Gastroesophageal sphincter (tissue), 4 donors: ENCODE measurements at regions not wholly inside any gene's neighbourhood (a gene's known extent, or its start where the extent isn't known, plus 50 kb on each side); places are given as distances from the start of the nearest gene placed in this dataset.

Experiments
- ATAC-seq: fragments of 150-250 bp; one replicate; pipeline ENCODE4 v1.9.1; 2016; ENCODE audit warnings: mild to moderate bottlenecking, moderate library complexity
- H3K27ac ChIP-seq, 4 donors: fragments of 200-600 bp; sonication (generic) in 3 of 4; 1 replicate in 3 of 4; 2 replicates in 1 of 4; pipeline ENCODE4 v1.5.1; 2016 to 2019
- H3K27me3 ChIP-seq: fragments of 200-600 bp; sonication (generic); one replicate; pipeline ENCODE4 v1.5.1; 2019
- H3K36me3 ChIP-seq, 2 donors: fragments of 200-600 bp; sonication (generic); one replicate each; pipeline ENCODE4 v1.5.1; 2019; ENCODE audit warnings: control low read depth in 1 of 2
- H3K4me1 ChIP-seq, 3 donors: fragments of 200-600 bp; sonication (generic); 1 replicate in 2 of 3; 2 replicates in 1 of 3; pipeline ENCODE4 v1.5.1; 2016 to 2019; ENCODE audit warnings: control low read depth in 2 of 3
- H3K4me3 ChIP-seq, 2 donors: fragments of 200-600 bp; sonication (generic); one replicate each; pipeline ENCODE4 v1.5.1; 2019; ENCODE audit warnings: mild to moderate bottlenecking in 1 of 2, moderate library complexity in 1 of 2
- H3K9me3 ChIP-seq, 3 donors: fragments of 200-600 bp; sonication (generic); one replicate each; pipeline ENCODE4 v1.5.1; 2017 to 2019; ENCODE audit warnings: control low read depth in 2 of 3
- EP300 ChIP-seq: sonication (generic); formaldehyde crosslinking; IDR thresholded peaks from one replicate; pipeline ENCODE4 v1.6.1; 2017; ENCODE audit warnings: antibody characterized with exemption, mild to moderate bottlenecking
- POLR2A ChIP-seq, 2 donors: fragments of 450-650 bp; IDR thresholded peaks; one replicate each; pipeline ENCODE4 v1.6.1; 2017; ENCODE audit warnings: antibody characterized with exemption in 2 of 2, mild to moderate bottlenecking in 2 of 2, moderate library complexity in 1 of 2
- POLR2AphosphoS5 ChIP-seq: sonication (generic); formaldehyde crosslinking; IDR thresholded peaks from one replicate; pipeline ENCODE4 v1.6.1; 2017; ENCODE audit warnings: antibody characterized with exemption
- WGBS, 2 donors: methylation state at CpG; one replicate each; pipeline ENCODE4 v1.1.5; 2018; ENCODE audit warnings: low coverage in 1 of 2; 5-methylcytosine and 5-hydroxymethylcytosine counted together
- TF ChIP-seq, protein P1 (sequence below), 4 experiments: fragments of 200-600 bp in 2 of 4; fragments of 450-650 bp in 2 of 4; sonication (generic) in 1 of 4; IDR thresholded peaks; one replicate each; pipeline ENCODE4 v1.5.1; 2017 to 2019; ENCODE audit warnings: antibody characterized with exemption in 4 of 4, mild to moderate bottlenecking in 2 of 4, moderate library complexity in 2 of 4

- Histone ChIP-seq H3K4me1 (peaks cover 0 to 7% (median 3%) of the 10 kb centered on the region in 3 donors), H3K27ac (peak overlapping the region in 2 of 4 donors; percentile 4 to 52), H3K9me3 (peaks cover 0 to 9% (median 0%) of the 10 kb centered on the region in 3 donors), H3K36me3 (no peaks in the 10 kb centered on the region), H3K27me3 (no peaks in the 10 kb centered on the region), H3K4me3 (no peak overlapping the region)
- no peak for ATAC-seq
- WGBS, 2 donors: no CpG with 5 or more reads among the region's 8 CpGs
- TF ChIP-seq EP300 (no peak), POLR2AphosphoS5 (no peak), POLR2A (IDR thresholded peaks at IDR 0.05) (no peak)
- TF ChIP-seq, protein P1, sequence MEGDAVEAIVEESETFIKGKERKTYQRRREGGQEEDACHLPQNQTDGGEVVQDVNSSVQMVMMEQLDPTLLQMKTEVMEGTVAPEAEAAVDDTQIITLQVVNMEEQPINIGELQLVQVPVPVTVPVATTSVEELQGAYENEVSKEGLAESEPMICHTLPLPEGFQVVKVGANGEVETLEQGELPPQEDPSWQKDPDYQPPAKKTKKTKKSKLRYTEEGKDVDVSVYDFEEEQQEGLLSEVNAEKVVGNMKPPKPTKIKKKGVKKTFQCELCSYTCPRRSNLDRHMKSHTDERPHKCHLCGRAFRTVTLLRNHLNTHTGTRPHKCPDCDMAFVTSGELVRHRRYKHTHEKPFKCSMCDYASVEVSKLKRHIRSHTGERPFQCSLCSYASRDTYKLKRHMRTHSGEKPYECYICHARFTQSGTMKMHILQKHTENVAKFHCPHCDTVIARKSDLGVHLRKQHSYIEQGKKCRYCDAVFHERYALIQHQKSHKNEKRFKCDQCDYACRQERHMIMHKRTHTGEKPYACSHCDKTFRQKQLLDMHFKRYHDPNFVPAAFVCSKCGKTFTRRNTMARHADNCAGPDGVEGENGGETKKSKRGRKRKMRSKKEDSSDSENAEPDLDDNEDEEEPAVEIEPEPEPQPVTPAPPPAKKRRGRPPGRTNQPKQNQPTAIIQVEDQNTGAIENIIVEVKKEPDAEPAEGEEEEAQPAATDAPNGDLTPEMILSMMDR (IDR thresholded peaks at IDR 0.05): no peak
These were observed 98.9 kb downstream of the ACKR3 start for GRCh38 chr2:236668531-236668969.

- Histone ChIP-seq H3K27ac (peak overlapping the region in 3 of 4 donors; percentile 31 to 62 (median 49)), H3K4me3 (no peak overlapping the region), H3K4me1 (peaks cover 0 to 2% (median 0%) of the 10 kb centered on the region in 3 donors), H3K9me3 (peaks cover 0 to 9% (median 0%) of the 10 kb centered on the region in 3 donors), H3K36me3 (no peaks in the 10 kb centered on the region), H3K27me3 (no peaks in the 10 kb centered on the region)
- 100% methylated on average over 2 of the region's 6 CpGs; no CpG with 5 or more reads in 1 of the 2 donors for WGBS, 2 donors
- TF ChIP-seq EP300: no peak
- TF ChIP-seq POLR2A (IDR thresholded peaks at IDR 0.05): no peak
- TF ChIP-seq, protein P1 (IDR thresholded peaks at IDR 0.05): no peak
- TF ChIP-seq POLR2AphosphoS5: no peak
- ATAC-seq: no peak
These were observed 100.6 kb downstream of the ACKR3 start for GRCh38 chr2:236670235-236670620.

DNA sequence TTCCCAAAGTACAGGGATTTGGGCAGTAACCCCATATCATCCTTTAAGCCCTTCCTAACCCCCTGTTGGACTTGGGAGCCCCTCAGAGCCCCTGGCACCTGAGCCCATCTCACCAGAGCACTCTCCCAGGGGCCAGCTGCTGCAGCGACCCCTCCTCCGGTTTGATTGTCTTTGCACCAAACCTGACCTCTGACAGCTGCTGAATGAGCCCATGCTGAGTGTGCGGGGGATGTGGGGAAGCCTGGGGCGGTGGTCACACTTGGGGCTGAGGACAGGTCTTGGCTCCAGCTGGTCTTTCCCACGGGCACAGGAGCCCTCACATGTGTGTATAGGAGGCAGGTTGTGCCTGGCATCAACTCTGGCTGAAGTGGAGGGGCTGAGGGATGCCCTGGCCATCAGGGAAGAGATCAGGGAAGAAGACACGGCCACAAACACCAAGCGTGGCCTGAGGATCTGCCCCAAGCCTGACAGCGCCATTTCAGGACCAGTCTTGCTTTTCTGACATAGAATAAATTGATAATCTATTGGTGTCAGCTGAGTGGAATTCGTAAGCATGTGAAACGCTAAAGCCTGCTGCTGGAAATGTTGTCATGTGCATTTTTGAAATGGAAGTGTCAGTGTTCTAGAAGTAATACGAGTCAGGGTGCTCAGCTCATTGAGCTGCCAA lies 102.4 kb downstream of the ACKR3 start:
- peaks cover 0 to 20% (median 0%) of the 10 kb centered on the region in 3 donors for H3K4me1 ChIP-seq
- TF ChIP-seq EP300 (no peak), POLR2AphosphoS5 (no peak), POLR2A (IDR thresholded peaks at IDR 0.05) (no peak)
- TF ChIP-seq, protein P1 (IDR thresholded peaks at IDR 0.05): no peak
- no peaks in the 10 kb centered on the region for H3K9me3 ChIP-seq
- no peak for ATAC-seq
- no peaks in the 10 kb centered on the region for H3K27me3 ChIP-seq
- no peak overlapping the region for H3K27ac ChIP-seq
- 94% methylated on average over 4 to 5 of the region's 11 CpGs for WGBS, 2 donors
- no peaks in the 10 kb centered on the region for H3K36me3 ChIP-seq
- no peak overlapping the region for H3K4me3 ChIP-seq

- H3K9me3 ChIP-seq: no peaks in the 10 kb centered on the region
- no peak for TF ChIP-seq POLR2AphosphoS5
- TF ChIP-seq POLR2A (IDR thresholded peaks at IDR 0.05): no peak
- TF ChIP-seq EP300: no peak
- TF ChIP-seq, protein P1 (IDR thresholded peaks at IDR 0.05): no peak
- peaks cover 0 to 22% (median 0%) of the 10 kb centered on the region in 3 donors for H3K4me1 ChIP-seq
- WGBS, 2 donors: 100% methylated on average over 2 of the region's 5 CpGs; no CpG with 5 or more reads in 1 of the 2 donors
- H3K4me3 ChIP-seq: no peak overlapping the region
- H3K27me3 ChIP-seq: no peaks in the 10 kb centered on the region
- no peak overlapping the region for H3K27ac ChIP-seq
- H3K36me3 ChIP-seq: no peaks in the 10 kb centered on the region
- ATAC-seq: no peak
These were observed 103.0 kb downstream of the ACKR3 start for GRCh38 chr2:236672606-236673005.
